ENCODE measurements at regions not wholly inside any gene's neighbourhood (a gene's known extent, or its start where the extent isn't known, plus 50 kb on each side); places are given as distances from the start of the nearest gene placed in this dataset.
"Not testable (repeated sequence)": the region's sequence is repeated elsewhere in the genome, so short reads cannot be mapped to it uniquely, and the experiment has no call there.

GRCh38 chr6:60763464-60764080 lies 1522.5 kb downstream of the KHDRBS2 start:
- not testable (repeated sequence) for TF ChIP-seq EZH2 (IDR thresholded peaks at IDR 0.05; ENCODE audit: low read length)
- TF ChIP-seq, protein P1, sequence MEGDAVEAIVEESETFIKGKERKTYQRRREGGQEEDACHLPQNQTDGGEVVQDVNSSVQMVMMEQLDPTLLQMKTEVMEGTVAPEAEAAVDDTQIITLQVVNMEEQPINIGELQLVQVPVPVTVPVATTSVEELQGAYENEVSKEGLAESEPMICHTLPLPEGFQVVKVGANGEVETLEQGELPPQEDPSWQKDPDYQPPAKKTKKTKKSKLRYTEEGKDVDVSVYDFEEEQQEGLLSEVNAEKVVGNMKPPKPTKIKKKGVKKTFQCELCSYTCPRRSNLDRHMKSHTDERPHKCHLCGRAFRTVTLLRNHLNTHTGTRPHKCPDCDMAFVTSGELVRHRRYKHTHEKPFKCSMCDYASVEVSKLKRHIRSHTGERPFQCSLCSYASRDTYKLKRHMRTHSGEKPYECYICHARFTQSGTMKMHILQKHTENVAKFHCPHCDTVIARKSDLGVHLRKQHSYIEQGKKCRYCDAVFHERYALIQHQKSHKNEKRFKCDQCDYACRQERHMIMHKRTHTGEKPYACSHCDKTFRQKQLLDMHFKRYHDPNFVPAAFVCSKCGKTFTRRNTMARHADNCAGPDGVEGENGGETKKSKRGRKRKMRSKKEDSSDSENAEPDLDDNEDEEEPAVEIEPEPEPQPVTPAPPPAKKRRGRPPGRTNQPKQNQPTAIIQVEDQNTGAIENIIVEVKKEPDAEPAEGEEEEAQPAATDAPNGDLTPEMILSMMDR (optimal IDR thresholded peaks at IDR 0.05 in 1 of 3, IDR thresholded peaks at IDR 0.05 in 1 of 3, conservative IDR thresholded peaks at IDR 0.05 in 1 of 3; ENCODE audit: extremely low read depth in 1 of 3, insufficient read depth in 2 of 3, low read length in 3 of 3): not testable (repeated sequence)
